H9 (cell line): ENCODE measurements at regions not wholly inside any gene's neighbourhood (a gene's known extent, or its start where the extent isn't known, plus 50 kb on each side); places are given as distances from the start of the nearest gene placed in this dataset.

Source experiments
- DNase-seq: peaks from one replicate; pipeline ENCODE4 v3.0.0-alpha.2; 2017
- H2AFZ ChIP-seq: one replicate; pipeline ENCODE4 v1.6.1; 2013; ENCODE audit warnings: mild to moderate bottlenecking, low read length, control low read depth, moderate library complexity
- H2AK5ac ChIP-seq: 2 replicates; pipeline ENCODE4 v1.6.1; 2013; ENCODE audit warnings: low read length, control low read depth, mixed read lengths; ENCODE audit not compliant: insufficient read length
- H2BK120ac ChIP-seq: one replicate; pipeline ENCODE4 v1.6.1; 2013; ENCODE audit warnings: low read depth, mild to moderate bottlenecking, low read length, control low read depth, inconsistent platforms; ENCODE audit not compliant: poor library complexity, severe bottlenecking
- H2BK12ac ChIP-seq: 2 replicates; pipeline ENCODE4 v1.6.1; 2013; ENCODE audit warnings: low read length, control low read depth, mixed read lengths, low read depth; ENCODE audit not compliant: insufficient read length
- H2BK15ac ChIP-seq: 2 replicates; pipeline ENCODE4 v1.6.1; 2013; ENCODE audit warnings: low read depth, low read length, control low read depth
- H2BK20ac ChIP-seq: one replicate; pipeline ENCODE4 v1.6.1; 2013; ENCODE audit warnings: low read depth, mild to moderate bottlenecking, low read length, control low read depth, inconsistent platforms; ENCODE audit not compliant: poor library complexity, severe bottlenecking
- H2BK5ac ChIP-seq: 2 replicates; pipeline ENCODE4 v1.6.1; 2013; ENCODE audit warnings: low read length, control low read depth, mixed read lengths; ENCODE audit not compliant: insufficient read length
- H3K14ac ChIP-seq: 2 replicates; pipeline ENCODE4 v1.6.1; 2013; ENCODE audit warnings: low read length, control low read depth; ENCODE audit not compliant: insufficient read depth
- H3K18ac ChIP-seq: 2 replicates; pipeline ENCODE4 v1.6.1; 2013; ENCODE audit warnings: low read depth, mild to moderate bottlenecking, mixed read lengths, low read length, control low read depth; ENCODE audit not compliant: insufficient read length
- H3K23ac ChIP-seq: 2 replicates; pipeline ENCODE4 v1.6.1; 2013; ENCODE audit warnings: low read length, control low read depth, mixed read lengths, low read depth; ENCODE audit not compliant: insufficient read length
- H3K23me2 ChIP-seq: 2 replicates; pipeline ENCODE4 v1.6.1; 2013; ENCODE audit warnings: low read depth, mild to moderate bottlenecking, mixed read lengths, low read length, control low read depth; ENCODE audit not compliant: insufficient read length, poor library complexity, severe bottlenecking
- H3K27ac ChIP-seq: 2 replicates; pipeline ENCODE4 v1.5.1; 2013; ENCODE audit warnings: low read length, control low read depth, mixed read lengths, low read depth; ENCODE audit not compliant: insufficient read length
- H3K27me3 ChIP-seq: 2 replicates; pipeline ENCODE4 v1.6.1; 2013; ENCODE audit warnings: low read length, control low read depth, inconsistent platforms; ENCODE audit not compliant: insufficient read depth
- H3K4ac ChIP-seq: 2 replicates; pipeline ENCODE4 v1.6.1; 2013; ENCODE audit warnings: low read depth, mild to moderate bottlenecking, control low read depth, inconsistent platforms, low read length, moderate library complexity
- H3K4me1 ChIP-seq: 2 replicates; pipeline ENCODE4 v1.6.1; 2013; ENCODE audit warnings: low read length, control low read depth, inconsistent platforms; ENCODE audit not compliant: insufficient read depth
- H3K4me2 ChIP-seq: 2 replicates; pipeline ENCODE4 v1.6.1; 2013; ENCODE audit warnings: low read length, control low read depth, mixed read lengths; ENCODE audit not compliant: insufficient read length, insufficient read depth
- H3K56ac ChIP-seq: 2 replicates; pipeline ENCODE4 v1.6.1; 2013; ENCODE audit warnings: low read depth, mild to moderate bottlenecking, mixed read lengths, low read length, control low read depth; ENCODE audit not compliant: insufficient read length
- H3K79me1 ChIP-seq: 2 replicates; pipeline ENCODE4 v1.6.1; 2013; ENCODE audit warnings: low read depth, mild to moderate bottlenecking, moderate library complexity, low read length, control low read depth, inconsistent platforms; ENCODE audit not compliant: insufficient read depth, poor library complexity, severe bottlenecking
- H3K79me2 ChIP-seq: 2 replicates; pipeline ENCODE4 v1.6.1; 2013; ENCODE audit warnings: low read length, control low read depth, inconsistent platforms; ENCODE audit not compliant: insufficient read depth
- H3K9ac ChIP-seq: 2 replicates; pipeline ENCODE4 v1.6.1; 2013; ENCODE audit warnings: low read length, control low read depth, mixed read lengths; ENCODE audit not compliant: insufficient read length; ENCODE audit errors: extremely low read depth
- H3K9me3 ChIP-seq: one replicate; pipeline ENCODE4 v1.6.1; 2013; ENCODE audit warnings: low read depth, low read length, inconsistent platforms; ENCODE audit not compliant: control insufficient read depth
- H3T11ph ChIP-seq: one replicate; pipeline ENCODE4 v1.6.1; 2013; ENCODE audit warnings: mild to moderate bottlenecking, low read length, control low read depth, inconsistent platforms
- H4K20me1 ChIP-seq: one replicate; pipeline ENCODE4 v1.6.1; 2013; ENCODE audit not compliant: control insufficient read depth, insufficient read length, insufficient read depth
- H4K5ac ChIP-seq: 2 replicates; pipeline ENCODE4 v1.6.1; 2013; ENCODE audit warnings: low read depth, mild to moderate bottlenecking, mixed read lengths, low read length, control low read depth; ENCODE audit not compliant: insufficient read length
- H4K8ac ChIP-seq: replicated peaks from 2 replicates; pipeline ENCODE4 v1.6.1; 2013; ENCODE audit warnings: low read length, control low read depth, mixed read lengths, low read depth; ENCODE audit not compliant: insufficient read length
- H4K91ac ChIP-seq: 2 replicates; pipeline ENCODE4 v1.6.1; 2013; ENCODE audit warnings: low read depth, mild to moderate bottlenecking, moderate library complexity, mixed read lengths, low read length, control low read depth; ENCODE audit not compliant: insufficient read length
- H3K27ac Mint-ChIP-seq, 3 experiments: 2 replicates in 2 of 3; 3 replicates in 1 of 3; pipeline ENCODE4 v1.8.0; 2020 to 2021; ENCODE audit warnings: mixed read lengths in 3 of 3, mild to moderate bottlenecking in 1 of 3, moderate library complexity in 1 of 3
- H3K27me3 Mint-ChIP-seq: 2 replicates; pipeline ENCODE4 v1.8.0; 2021; ENCODE audit warnings: low read depth, mild to moderate bottlenecking, moderate library complexity, mixed read lengths
- H3K36me3 Mint-ChIP-seq, 3 experiments: 2 replicates in 2 of 3; 3 replicates in 1 of 3; pipeline ENCODE4 v1.8.0; 2020 to 2021; ENCODE audit warnings: low read depth in 3 of 3, mixed read lengths in 3 of 3; ENCODE audit not compliant: insufficient read depth in 1 of 3
- H3K4me1 Mint-ChIP-seq, 2 experiments: 2 replicates each; pipeline ENCODE4 v1.8.0; 2020; ENCODE audit warnings: mixed read lengths in 2 of 2
- H3K4me3 Mint-ChIP-seq, 2 experiments: 2 replicates in 1 of 2; 3 replicates in 1 of 2; pipeline ENCODE4 v1.8.0; 2020 to 2021; ENCODE audit warnings: mild to moderate bottlenecking in 2 of 2, mixed read lengths in 2 of 2, moderate library complexity in 1 of 2
- H3K9me3 Mint-ChIP-seq, 2 experiments: 2 replicates in 1 of 2; 3 replicates in 1 of 2; pipeline ENCODE4 v1.8.0; 2020; ENCODE audit warnings: mild to moderate bottlenecking in 2 of 2, mixed read lengths in 2 of 2, moderate library complexity in 1 of 2
- CTCF ChIP-seq: fragments of 200-600 bp; sonication (generic); conservative IDR thresholded peaks from 3 replicates; pipeline ENCODE4 v1.8.0; 2021; ENCODE audit warnings: antibody characterized with exemption, mild to moderate bottlenecking
- WGBS: extraction: QIAGEN DNeasy Blood & Tissue Kit; methylation state at CpG from one replicate; pipeline ENCODE4 v1.1.7; 2013; ENCODE audit warnings: missing lambda C conversion rate, low lambda C conversion rate, mixed read lengths; ENCODE audit not compliant: insufficient read length; ENCODE audit errors: extremely low coverage; 5-methylcytosine and 5-hydroxymethylcytosine counted together

- H4K20me1 ChIP-seq = no peaks in the 10 kb centered on the region
- no peaks in the 10 kb centered on the region for H3K27me3 ChIP-seq
- no peak for TF ChIP-seq CTCF
- H3K9me3 Mint-ChIP-seq = peaks cover 2 to 9% of the 10 kb centered on the region in 2 experiments; a peak in 3 of 5 replicates
- no peak overlapping the region for H2BK5ac ChIP-seq
- no peak overlapping the region for H3K27ac Mint-ChIP-seq
- no peaks in the 10 kb centered on the region for H3K4me1 Mint-ChIP-seq
- no peaks in the 10 kb centered on the region for H3K9me3 ChIP-seq
- H2AK5ac ChIP-seq = no peak overlapping the region
- H2BK20ac ChIP-seq = no peak overlapping the region
- no peak overlapping the region for H3T11ph ChIP-seq
- H3K27me3 Mint-ChIP-seq = peaks cover 2% of the 10 kb centered on the region; the same call in 1 of the 2 replicates
- no peak overlapping the region for H3K4ac ChIP-seq
- H3K4me2 ChIP-seq = no peak overlapping the region
- no peak overlapping the region for H2AFZ ChIP-seq
- peaks cover 0 to 2% (median 0%) of the 10 kb centered on the region in 3 experiments; a peak in 1 of 7 replicates for H3K36me3 Mint-ChIP-seq
- H3K23ac ChIP-seq = no peak overlapping the region
- no peak overlapping the region for H2BK15ac ChIP-seq
- H2BK120ac ChIP-seq = no peak overlapping the region
- no peaks in the 10 kb centered on the region for H3K4me1 ChIP-seq
- WGBS = no CpG with 5 or more reads among the region's 2 CpGs
- H3K14ac ChIP-seq = no peak overlapping the region
- H3K27ac ChIP-seq = no peak overlapping the region
- H3K56ac ChIP-seq = no peak overlapping the region
- no peak overlapping the region for H3K9ac ChIP-seq
- H3K79me1 ChIP-seq = no peaks in the 10 kb centered on the region
- H4K5ac ChIP-seq = no peak overlapping the region
- no peak overlapping the region for H3K18ac ChIP-seq
- H2BK12ac ChIP-seq = no peak overlapping the region
- no peak overlapping the region for H4K91ac ChIP-seq
- H3K79me2 ChIP-seq = no peaks in the 10 kb centered on the region
- no peak overlapping the region for H4K8ac ChIP-seq
- DNase-seq = no peak
- H3K4me3 Mint-ChIP-seq = no peak overlapping the region
- H3K23me2 ChIP-seq = no peaks in the 10 kb centered on the region
These were observed 113.9 kb downstream of the MTNR1A start for GRCh38 chr4:186441502-186441901.
